Neural progenitor cell (in vitro differentiated cells): ENCODE measurements at regions not wholly inside any gene's neighbourhood (a gene's known extent, or its start where the extent isn't known, plus 50 kb on each side); places are given as distances from the start of the nearest gene placed in this dataset.

Source experiments
- CTCF ChIP-seq: fragments of 200-600 bp; sonication (generic); IDR thresholded peaks from 2 replicates; pipeline ENCODE4 v1.5.1; 2017; ENCODE audit warnings: antibody characterized with exemption, mild to moderate bottlenecking
- EZH2phosphoT487 ChIP-seq: fragments of 200-600 bp; sonication (generic); IDR thresholded peaks from 2 replicates; pipeline ENCODE4 v1.6.1; 2017; ENCODE audit warnings: antibody characterized with exemption

DNA sequence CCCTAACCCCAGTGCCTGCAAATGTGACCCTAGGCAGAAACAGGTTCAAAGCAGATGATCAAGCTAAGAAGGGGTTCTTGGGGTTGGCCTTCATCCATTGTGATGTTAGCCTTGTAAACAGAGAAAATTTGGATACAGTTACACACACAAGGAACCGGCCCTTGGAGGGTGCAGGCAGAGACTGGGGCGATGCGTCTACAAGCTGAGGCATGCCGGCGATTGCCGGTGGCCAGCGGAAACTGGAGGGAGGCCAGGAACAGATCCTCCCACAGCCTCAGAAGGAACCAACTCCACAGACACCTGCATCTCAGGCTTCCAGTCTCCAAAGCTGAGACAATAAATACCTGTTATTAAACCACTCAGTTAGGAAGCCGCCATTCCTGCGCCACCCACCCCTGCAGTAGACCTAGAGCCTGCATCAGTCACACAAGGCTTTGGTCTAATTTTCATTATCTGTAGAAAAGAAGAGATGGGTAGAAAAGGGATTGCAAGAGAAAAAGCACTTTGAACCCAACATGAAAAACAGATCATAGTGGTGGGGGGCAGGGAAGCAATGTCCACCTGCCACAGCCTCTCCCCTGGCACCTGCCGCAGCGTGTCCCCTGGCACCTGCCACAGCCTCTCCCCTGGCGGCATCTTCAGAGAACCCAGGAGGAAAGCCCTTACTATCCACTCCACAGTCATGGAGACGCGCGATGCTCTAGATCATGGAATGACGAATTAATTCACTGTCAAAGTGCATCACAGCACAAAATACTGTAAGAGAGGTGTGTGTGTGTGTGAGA is 119.7 kb upstream of the SOX1 start:
- no peak for TF ChIP-seq EZH2phosphoT487
- TF ChIP-seq CTCF: no peak
